SH-SY5Y (cell line): ENCODE measurements at regions not wholly inside any gene's neighbourhood (a gene's known extent, or its start where the extent isn't known, plus 50 kb on each side); places are given as distances from the start of the nearest gene placed in this dataset.

Source experiments
- GATA2 ChIP-seq: IDR thresholded peaks from 2 replicates; pipeline ENCODE4 v1.6.1; 2011; ENCODE audit warnings: mild to moderate bottlenecking, low read depth, low read length
- GATA3 ChIP-seq: IDR thresholded peaks from 2 replicates; pipeline ENCODE4 v1.6.1; 2011; ENCODE audit warnings: low read depth, mild to moderate bottlenecking, low read length, moderate library complexity

DNA sequence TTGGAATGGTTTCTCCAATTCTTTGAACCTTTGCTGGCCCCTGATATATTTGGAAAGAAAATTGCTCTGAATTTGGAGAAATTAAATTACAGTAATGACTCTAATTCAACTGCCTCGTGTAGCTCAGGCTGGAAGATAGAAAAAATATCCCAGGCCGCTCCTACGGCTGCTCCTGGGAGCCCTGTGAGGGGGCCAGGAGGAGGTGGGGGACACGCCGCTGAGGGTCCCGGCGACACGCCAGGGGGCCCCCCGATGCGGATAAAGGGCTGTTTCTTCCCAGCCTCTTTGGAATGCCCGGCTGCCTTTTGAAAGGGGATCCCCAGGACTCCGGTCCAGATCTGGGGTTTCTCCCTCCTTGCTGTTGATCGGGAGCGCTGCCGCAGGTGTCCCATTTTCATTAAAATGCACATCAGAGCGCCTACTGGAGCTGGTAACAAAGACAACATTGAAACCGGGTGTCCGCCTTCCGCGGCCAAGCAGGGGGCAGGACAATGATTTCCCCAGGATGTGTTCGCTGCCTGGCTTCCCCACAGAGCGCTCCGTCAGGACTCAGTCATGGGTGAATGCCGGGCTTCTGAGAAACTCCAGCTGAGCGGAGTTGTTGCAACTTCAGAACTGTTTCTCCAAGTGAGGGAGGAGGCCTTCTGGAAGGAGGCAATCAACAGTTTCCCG is 200.1 kb upstream of the KBTBD8 start:
- no peak for TF ChIP-seq GATA3
- no peak for TF ChIP-seq GATA2
